Colonic mucosa (tissue), 4 donors: ENCODE measurements at regions not wholly inside any gene's neighbourhood (a gene's known extent, or its start where the extent isn't known, plus 50 kb on each side); places are given as distances from the start of the nearest gene placed in this dataset.

Experiments
- DNase-seq: peaks from one replicate; pipeline ENCODE4 v3.0.0-alpha.2; 2020
- H3K27ac ChIP-seq: fragments of 200-600 bp; one replicate; pipeline ENCODE4 v1.8.0; 2021
- H3K27me3 ChIP-seq: fragments of 200-600 bp; one replicate; pipeline ENCODE4 v1.8.0; 2021
- H3K36me3 ChIP-seq: fragments of 200-600 bp; one replicate; pipeline ENCODE4 v1.8.0; 2021
- H3K4me1 ChIP-seq: fragments of 200-600 bp; one replicate; pipeline ENCODE4 v1.8.0; 2021; ENCODE audit warnings: mild to moderate bottlenecking
- H3K4me3 ChIP-seq: fragments of 200-600 bp; one replicate; pipeline ENCODE4 v1.8.0; 2021
- H3K9ac ChIP-seq, 2 donors: one replicate each; pipeline ENCODE4 v1.7.0; 2013; ENCODE audit warnings: control low read depth in 2 of 2, low read depth in 2 of 2, low read length in 2 of 2
- H3K9me3 ChIP-seq: fragments of 200-600 bp; one replicate; pipeline ENCODE4 v1.8.0; 2021
- CTCF ChIP-seq: fragments of 200-600 bp; IDR thresholded peaks from one replicate; pipeline ENCODE4 v1.8.0; 2022; ENCODE audit warnings: antibody characterized with exemption, mild to moderate bottlenecking
- intact Hi-C: fragments of 100-400 bp; cut with DNase I; formaldehyde crosslinking; loops from one replicate; pipeline ENCODE4 v1.14.1; 2022
- donor health status: healthy.
- donor health status: DM: no; HTN: no; CAD: no.
- donor health status: DM: no; HTN: no; CAD: no.

DNA sequence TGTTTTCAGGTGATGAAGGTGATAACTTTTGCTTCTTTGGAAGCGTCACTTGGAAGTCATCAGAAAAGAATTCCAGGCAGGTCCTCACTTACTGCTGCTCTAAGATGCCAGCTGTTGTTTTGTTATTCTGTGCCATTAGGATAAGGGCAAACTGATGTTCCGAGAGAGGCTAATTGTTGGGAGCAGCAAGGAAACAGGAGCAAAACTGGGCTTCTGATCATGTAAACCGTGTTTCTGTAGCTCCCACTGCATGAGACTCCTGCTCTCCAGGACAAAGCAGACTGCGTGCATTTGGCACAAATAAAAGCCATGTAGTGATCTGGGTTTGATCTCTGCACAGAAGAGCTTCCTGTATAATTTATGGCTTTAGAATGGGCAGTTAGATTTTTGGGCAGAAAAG is 248.2 kb downstream of the MAN2A1 start:
- Histone ChIP-seq H3K27ac (no peak overlapping the region), H3K9ac (no peak overlapping the region), H3K36me3 (no peaks in the 10 kb centered on the region), H3K9me3 (no peaks in the 10 kb centered on the region), H3K4me3 (no peak overlapping the region), H3K4me1 (no peaks in the 10 kb centered on the region), H3K27me3 (no peaks in the 10 kb centered on the region)
- no peak for TF ChIP-seq CTCF
- no peak for DNase-seq
- intact Hi-C loops = no loop called here

- H3K9me3 ChIP-seq = no peaks in the 10 kb centered on the region
- H3K9ac ChIP-seq = no peak overlapping the region
- intact Hi-C loops = no loop called here
- no peaks in the 10 kb centered on the region for H3K4me1 ChIP-seq
- DNase-seq = no peak
- no peaks in the 10 kb centered on the region for H3K27me3 ChIP-seq
- no peak overlapping the region for H3K27ac ChIP-seq
- H3K4me3 ChIP-seq = no peak overlapping the region
- no peak for TF ChIP-seq CTCF
- H3K36me3 ChIP-seq = no peaks in the 10 kb centered on the region
Observed at GRCh38 chr5:109938453-109938852, 248.7 kb downstream of the MAN2A1 start.

GRCh38 chr5:109939116-109939682 is 249.5 kb downstream of the MAN2A1 start:
- H3K27me3 ChIP-seq = no peaks in the 10 kb centered on the region
- no peak for DNase-seq

DNA sequence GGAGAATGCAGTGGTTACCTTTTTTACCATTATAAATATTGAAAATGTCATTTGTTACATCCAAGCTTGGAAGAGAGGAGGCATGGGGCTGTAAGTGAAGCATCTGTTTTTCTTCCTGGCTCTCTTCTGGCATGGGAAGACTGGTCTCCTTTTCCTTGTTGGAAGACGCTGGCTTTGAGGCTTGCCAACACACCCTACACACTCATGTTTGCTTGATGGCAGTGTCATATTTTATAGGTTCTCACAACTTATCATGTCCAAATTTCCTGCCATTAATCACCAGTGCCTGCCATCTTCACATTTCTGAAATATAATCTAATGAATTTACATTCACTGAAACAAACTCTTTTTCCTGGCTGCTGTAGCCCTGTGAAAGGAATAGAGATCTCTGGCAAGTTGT is 252.9 kb downstream of the MAN2A1 start:
- Histone ChIP-seq H3K9ac (no peak overlapping the region), H3K27me3 (no peaks in the 10 kb centered on the region), H3K9me3 (no peaks in the 10 kb centered on the region), H3K4me1 (no peaks in the 10 kb centered on the region), H3K36me3 (no peaks in the 10 kb centered on the region), H3K4me3 (no peak overlapping the region), H3K27ac (no peak overlapping the region)
- no peak for DNase-seq
- intact Hi-C loops = no loop called here
- TF ChIP-seq CTCF = no peak

More at GRCh38 chr5:109939116-109939682, 249.5 kb downstream of the MAN2A1 start:
- Histone ChIP-seq H3K9ac (no peak overlapping the region), H3K4me3 (no peak overlapping the region), H3K36me3 (no peaks in the 10 kb centered on the region), H3K27ac (no peak overlapping the region), H3K4me1 (no peaks in the 10 kb centered on the region), H3K9me3 (no peaks in the 10 kb centered on the region)
- no peak for TF ChIP-seq CTCF
- intact Hi-C loops = no loop called here

DNA sequence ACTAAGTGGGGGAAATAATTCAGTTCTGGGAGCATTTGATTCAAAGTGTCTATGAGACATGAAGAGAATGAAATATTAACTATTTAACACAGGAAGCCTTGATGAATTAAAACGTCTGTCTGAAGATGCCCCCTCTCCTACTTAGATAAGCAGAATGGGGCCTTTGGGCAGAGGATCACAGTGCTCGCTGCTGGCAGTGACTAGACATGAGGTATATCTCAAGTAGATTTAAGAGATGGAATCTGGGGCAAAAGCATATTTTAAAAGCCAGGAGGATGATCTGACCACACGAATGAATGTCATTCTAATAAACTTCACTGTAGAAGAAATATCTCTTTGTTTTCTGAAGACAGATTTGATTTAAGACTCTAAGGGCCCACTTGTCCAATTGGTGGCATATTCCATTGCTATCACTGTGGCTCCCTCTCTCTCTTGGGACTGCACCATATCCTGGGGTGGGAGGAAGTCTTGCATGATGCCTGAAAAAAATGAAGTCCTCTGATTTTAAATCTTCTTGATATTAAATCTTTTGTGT is 254.0 kb downstream of the MAN2A1 start:
- no peaks in the 10 kb centered on the region for H3K36me3 ChIP-seq
- H3K4me3 ChIP-seq = no peak overlapping the region
- no peak for DNase-seq
- H3K9ac ChIP-seq = no peak overlapping the region
- intact Hi-C loops = no loop called here
- no peaks in the 10 kb centered on the region for H3K9me3 ChIP-seq
- H3K4me1 ChIP-seq = no peaks in the 10 kb centered on the region
- no peak for TF ChIP-seq CTCF
- H3K27ac ChIP-seq = no peak overlapping the region
- H3K27me3 ChIP-seq = no peaks in the 10 kb centered on the region
